HEK293T (cell line): ENCODE measurements at regions not wholly inside any gene's neighbourhood (a gene's known extent, or its start where the extent isn't known, plus 50 kb on each side); places are given as distances from the start of the nearest gene placed in this dataset.
"Not testable (repeated sequence)": the region's sequence is repeated elsewhere in the genome, so short reads cannot be mapped to it uniquely, and the experiment has no call there.

ENCODE experiments used
- ARNT ChIP-seq: fragments of 450-650 bp; IDR thresholded peaks from 2 replicates; pipeline ENCODE4 v1.6.1; 2017; ENCODE audit warnings: mild to moderate bottlenecking
- ELF4 ChIP-seq: fragments of 450-650 bp; IDR thresholded peaks from 2 replicates; pipeline ENCODE4 v1.6.1; 2017; ENCODE audit warnings: antibody characterized with exemption
- FOXA1 ChIP-seq: fragments of 450-650 bp; IDR thresholded peaks from 2 replicates; pipeline ENCODE4 v1.6.1; 2016; ENCODE audit warnings: mild to moderate bottlenecking
- FOXK2 ChIP-seq: fragments of 450-650 bp; IDR thresholded peaks from 2 replicates; pipeline ENCODE4 v1.6.1; 2016; ENCODE audit warnings: mild to moderate bottlenecking
- FOXM1 ChIP-seq: fragments of 450-650 bp; IDR thresholded peaks from 2 replicates; pipeline ENCODE4 v1.6.1; 2017; ENCODE audit warnings: mild to moderate bottlenecking, borderline replicate concordance
- HDGF ChIP-seq: fragments of 450-650 bp; IDR thresholded peaks from 2 replicates; pipeline ENCODE4 v1.6.1; 2017; ENCODE audit warnings: antibody characterized with exemption, borderline replicate concordance
- L3MBTL2 ChIP-seq: fragments of 450-650 bp; conservative IDR thresholded peaks from 2 replicates; pipeline ENCODE4 v1.6.1; 2016; ENCODE audit warnings: mild to moderate bottlenecking
- PKNOX1 ChIP-seq: fragments of 450-650 bp; IDR thresholded peaks from 2 replicates; pipeline ENCODE4 v1.6.1; 2016
- SP1 ChIP-seq: fragments of 450-650 bp; IDR thresholded peaks from 2 replicates; pipeline ENCODE4 v1.6.1; 2017
- ZNF384 ChIP-seq: fragments of 450-650 bp; IDR thresholded peaks from 2 replicates; pipeline ENCODE4 v1.6.1; 2016

DNA sequence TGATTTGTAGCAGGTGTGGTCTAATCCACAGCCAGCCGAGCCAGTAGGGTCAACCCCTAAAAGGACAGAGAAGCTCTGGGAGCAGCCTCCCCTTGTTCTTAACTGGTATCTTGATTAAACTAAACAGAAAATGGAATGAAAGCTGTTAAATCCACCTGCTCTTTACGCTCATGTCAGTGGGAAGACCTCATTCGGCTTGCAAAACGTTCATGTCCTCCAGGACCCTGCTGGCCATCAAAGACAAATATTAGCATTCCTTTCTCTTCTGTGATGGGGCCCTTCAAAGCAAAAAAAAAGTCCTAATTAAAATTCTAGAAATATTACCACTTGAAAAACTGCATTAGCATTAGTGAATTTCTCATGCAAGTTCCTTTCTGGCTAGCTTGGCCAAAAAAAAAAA lies 355.0 kb downstream of the ANAPC1 start:
- not testable (repeated sequence) for TF ChIP-seq HDGF, FOXK2, ELF4, FOXM1, FOXA1, PKNOX1, L3MBTL2, ARNT, ZNF384, SP1
